GM12891 (cell line): ENCODE measurements at regions not wholly inside any gene's neighbourhood (a gene's known extent, or its start where the extent isn't known, plus 50 kb on each side); places are given as distances from the start of the nearest gene placed in this dataset.

Experiments
- POLR2A ChIP-seq: IDR thresholded peaks from 2 replicates; pipeline ENCODE4 v1.6.1; 2011; ENCODE audit warnings: low read depth, low read length, control low read depth
- POLR2AphosphoS5 ChIP-seq: IDR thresholded peaks from 2 replicates; pipeline ENCODE4 v1.6.1; 2011; ENCODE audit warnings: low read depth, low read length, control low read depth

DNA sequence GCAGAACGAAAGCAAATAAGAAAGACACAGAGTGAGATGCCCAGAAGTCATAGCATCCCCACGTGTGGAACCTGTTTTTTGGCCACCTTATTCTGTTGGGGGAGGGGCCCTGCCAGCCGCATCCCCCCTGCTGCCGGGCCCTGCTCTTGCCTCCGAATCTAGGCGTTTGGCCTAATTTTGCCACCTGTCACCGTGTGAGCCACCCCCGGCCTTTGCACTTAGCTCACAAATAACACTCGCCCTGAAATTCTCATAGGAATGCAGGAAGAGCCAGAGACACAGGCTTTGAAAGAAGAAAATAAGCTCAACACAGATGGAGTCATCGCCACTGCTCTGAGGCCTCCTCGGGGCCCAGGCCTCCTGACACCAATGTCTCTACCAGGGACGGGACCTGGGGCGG lies 522.6 kb upstream of the SALL3 start:
- TF ChIP-seq POLR2A (no peak), POLR2AphosphoS5 (no peak)
